NCI-H1694 treated with DMSO at 0.1 percent for 48 hours (cell line): ENCODE measurements at regions not wholly inside any gene's neighbourhood (a gene's known extent, or its start where the extent isn't known, plus 50 kb on each side); places are given as distances from the start of the nearest gene placed in this dataset.
A peak's percentile ranks its signal among the peaks of the same experiment; 100 is the strongest.

Experiments used
- DNase-seq: peaks from one replicate; lab custom pipeline; 2025; lab: John Stamatoyannopoulos, UW

DNA sequence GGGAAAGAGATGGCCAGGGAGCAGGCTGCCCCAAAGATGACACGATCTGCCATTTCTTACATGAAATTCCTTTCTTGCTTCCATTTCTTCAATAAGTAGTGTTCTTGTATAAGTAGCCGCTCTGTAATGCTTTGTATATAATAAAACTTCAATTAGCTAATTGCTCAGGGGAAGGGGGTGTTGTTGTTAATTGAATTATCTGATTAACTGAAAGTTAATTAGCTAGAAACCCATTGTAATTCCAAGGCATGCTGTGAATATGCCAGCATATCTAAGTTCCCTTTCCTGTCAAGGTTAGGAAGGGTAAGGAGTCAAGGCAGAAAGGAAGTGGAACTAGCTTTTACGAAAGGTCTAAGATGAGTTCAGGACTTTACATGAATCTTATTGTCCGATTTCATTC lies 765.9 kb downstream of the TYW1 start:
- no peak for DNase-seq

DNA sequence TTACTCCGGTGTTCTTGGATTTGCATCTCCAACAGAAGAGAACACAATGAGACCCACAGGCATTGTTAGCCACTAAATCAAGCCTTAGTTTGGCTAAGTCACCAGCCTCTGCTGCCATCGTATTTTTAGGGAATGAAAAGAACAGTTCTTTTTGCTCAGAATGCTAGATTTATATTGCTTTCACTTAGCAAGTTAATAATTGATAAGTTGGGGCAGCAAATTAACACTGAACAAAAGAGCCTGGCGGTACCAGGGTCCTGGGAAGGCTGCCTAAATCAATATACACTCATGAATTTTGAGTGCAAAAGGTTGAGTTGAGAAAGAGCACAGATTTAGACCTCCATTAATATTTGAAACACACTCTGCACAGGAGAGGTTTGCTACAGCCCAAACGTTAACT lies 767.7 kb downstream of the TYW1 start:
- DNase-seq = no peak

DNA sequence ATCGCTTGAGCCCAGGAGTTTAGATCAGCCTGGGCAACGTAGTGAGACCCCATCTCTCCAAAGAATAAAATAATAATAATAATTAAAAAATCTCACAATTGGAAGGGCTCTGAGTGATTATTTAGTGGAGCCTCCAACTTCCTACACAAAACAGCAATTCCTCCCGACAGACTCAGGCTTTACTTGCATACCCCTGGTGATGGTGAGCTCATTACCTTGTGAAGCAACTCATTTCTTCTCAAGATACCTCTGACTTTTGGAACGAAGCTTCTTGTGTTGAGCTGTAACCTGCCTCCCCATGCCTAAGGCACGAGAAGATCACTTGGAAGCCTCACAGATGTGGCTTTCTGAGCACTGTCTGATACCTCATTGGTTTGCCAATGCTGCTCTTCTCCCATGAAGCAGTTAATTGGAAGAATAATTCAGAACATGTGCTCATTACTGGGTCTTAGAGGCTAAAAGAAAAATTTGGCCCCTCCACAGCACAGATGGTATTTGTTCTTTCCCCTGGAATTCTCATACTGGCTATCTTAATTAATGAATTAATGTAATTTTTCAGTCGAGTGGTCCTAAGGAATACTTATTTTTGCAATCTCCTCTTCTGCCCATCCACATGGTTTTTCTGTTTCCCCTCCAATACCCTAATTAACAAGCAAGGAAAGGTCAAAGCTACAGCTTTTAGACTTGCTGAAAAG lies 769.0 kb downstream of the TYW1 start:
- DNase-seq = no peak

DNA sequence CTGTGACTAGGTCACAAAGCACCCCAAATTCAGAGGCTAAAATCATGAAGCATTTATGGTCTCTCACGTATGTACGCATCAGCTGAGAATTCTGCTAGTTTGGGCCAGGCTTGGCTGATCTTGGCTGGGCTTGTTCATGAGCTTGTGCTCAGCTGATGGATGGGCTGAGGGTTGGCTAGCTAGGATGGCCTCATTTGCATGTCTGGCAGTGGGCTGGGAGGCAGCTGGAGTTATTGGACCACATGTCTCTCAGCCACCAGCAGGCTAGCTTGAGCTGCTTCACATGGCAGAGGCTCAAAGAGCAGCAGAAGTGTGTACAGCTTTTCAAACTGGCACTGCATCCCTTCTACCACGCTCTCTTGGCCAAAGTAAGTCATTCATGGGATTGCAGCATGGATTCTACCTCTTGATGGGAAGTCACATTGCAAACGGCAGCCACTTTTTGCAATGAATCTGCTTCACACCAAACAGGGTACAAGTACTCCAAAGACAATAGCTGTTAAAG lies 770.3 kb downstream of the TYW1 start:
- DNase-seq = peak; percentile 8

DNA sequence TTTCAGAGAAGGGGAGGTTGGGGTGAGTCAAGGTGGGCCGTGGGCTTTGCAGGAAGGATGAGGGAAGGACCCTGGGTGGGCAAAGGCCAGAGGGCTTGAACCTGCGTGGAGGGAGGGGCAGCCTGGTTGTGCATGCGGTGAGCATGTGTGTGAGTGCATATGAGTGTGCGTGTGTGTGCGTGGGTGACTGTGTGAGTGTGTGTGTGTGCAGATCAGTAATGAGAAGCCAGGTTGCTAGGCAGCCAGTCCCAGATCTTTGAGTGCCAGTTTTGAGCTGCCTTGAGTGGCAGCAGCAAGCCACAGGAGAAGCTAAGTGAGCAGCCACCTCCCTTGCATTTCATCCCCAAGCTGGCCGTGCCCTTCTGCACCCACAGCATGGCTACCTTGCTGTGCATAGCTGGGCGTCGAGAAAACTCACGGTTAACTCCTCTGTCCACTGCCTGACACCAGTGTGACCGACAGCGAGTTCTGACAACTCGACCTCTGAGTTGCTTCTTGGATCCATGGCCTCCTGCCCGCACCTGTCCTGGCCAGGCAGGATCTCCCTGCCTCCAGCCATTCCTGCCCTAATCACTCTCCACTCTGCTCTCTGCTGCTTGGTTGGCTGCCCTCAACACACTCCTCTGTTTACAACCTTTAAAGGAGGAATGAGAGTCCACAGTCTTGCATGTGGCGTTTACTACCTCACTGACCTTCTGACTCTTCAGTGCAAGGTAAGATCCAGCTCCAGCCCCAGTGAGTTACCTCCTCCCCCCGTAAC lies 775.4 kb downstream of the TYW1 start:
- no peak for DNase-seq

DNA sequence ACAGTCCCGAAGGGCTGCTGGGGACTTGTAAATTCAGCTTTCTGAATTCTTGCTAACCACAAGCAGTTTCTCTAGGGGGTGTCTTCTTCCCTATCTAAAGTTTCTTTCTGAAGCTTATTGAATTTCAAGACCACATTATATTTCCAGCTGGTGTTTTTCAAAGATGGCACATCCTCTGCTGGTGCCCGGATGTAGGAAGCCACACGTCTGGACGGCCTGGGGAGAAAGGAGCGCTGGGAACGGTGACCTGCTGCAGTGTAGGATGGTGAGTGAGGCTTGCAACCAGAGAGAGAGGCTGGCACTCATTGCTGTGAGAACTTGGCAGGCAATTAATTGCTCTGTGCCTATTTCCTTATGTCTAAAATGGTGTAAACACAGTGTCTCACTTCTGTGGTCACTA lies 776.4 kb downstream of the TYW1 start:
- DNase-seq = no peak

DNA sequence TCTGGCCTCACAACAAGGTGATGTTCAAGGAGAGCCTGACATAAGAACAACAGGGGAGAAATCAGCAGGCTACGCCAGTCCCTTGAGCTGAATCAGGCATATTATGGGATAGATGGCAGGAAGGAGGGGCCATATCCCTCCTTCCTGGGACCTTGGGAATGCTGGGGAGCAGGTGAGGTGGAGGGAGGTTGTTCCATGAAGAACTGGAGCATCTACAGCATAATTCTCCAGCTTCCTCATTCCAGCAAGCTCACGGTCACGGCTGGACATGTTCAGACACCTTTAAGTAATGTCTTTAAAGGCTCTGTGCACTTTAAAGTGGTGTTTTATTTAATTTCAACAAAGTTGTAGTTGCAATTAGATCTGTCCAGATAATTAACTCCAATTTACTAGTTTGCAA lies 780.5 kb downstream of the TYW1 start:
- DNase-seq = no peak

DNA sequence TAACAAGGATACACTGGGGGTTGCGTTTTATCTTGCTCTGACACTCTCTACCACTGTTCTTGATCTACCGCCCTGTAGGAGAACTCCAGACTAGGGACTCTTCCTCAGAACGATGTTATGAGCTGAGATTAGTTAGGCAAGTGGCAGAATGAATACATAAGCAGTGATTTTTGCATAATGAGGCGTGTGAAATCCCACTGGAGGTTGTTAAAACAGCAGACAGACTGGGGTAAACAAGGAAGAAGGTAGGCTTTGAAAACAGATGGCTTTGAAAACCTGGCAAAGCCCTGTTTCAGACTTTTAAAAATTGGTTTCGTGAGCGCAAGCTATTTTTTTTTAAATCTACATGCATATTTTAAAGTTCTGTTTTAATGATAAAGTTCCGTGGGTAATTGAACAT lies 785.2 kb downstream of the TYW1 start:
- peak; percentile 80 for DNase-seq

DNA sequence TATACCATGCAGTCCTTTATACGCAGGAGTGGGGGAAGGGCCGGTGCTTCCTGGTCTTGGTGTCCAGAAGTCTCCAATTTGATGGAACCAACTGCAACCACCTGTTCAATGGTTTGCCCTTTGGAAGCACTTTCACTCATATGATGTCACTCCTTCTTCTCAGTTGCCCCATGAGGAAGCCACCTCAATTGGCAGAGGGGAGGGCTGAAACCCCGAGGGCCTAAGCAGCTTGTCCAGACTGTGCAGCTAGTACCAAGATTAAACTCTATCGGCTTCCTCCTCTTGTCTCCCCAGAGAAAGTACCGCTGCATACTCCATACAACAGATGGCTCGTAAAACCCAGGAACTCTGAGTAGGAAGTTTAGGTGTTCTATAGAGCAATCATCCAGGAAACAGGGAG lies 789.4 kb downstream of the TYW1 start:
- DNase-seq = peak; percentile 30

DNA sequence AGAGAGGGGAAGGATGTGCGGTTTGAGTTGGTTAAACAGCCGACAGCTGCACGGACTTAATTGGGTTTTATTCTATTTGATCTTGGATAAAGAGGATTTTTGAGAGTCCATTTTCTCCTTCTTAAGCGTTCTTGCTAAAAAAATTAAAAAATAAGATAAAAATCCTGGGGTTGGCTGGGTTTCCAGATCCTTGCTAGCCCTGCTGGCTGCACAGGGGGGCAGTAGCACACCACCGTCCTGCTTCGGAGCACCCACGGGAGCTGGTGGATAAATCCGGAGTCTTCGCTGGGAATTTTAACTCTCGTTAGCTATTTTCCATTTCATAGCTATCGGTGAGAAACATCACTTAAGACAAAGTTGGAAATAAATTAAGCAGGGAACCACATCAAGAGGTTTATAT lies 792.0 kb downstream of the TYW1 start:
- peak; percentile 31 for DNase-seq

DNA sequence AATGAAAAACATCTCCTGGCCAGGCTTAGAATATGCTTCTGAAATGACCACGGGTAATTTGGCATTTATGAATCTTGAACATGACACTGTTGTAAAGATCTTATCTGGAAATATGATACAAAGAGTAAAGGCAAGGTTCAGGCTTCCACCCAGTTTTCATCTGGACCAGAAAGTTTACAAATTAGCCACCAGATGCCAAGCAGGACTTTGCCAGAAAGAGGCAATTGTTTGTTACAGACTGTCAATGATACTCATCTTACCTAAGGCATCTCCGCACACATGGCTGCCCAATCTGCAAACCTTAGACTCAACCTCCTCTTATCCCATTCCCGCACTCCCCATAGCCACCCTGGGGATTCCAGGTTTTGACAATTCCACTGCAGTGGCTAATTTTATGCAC lies 795.3 kb downstream of the TYW1 start:
- DNase-seq = no peak

DNA sequence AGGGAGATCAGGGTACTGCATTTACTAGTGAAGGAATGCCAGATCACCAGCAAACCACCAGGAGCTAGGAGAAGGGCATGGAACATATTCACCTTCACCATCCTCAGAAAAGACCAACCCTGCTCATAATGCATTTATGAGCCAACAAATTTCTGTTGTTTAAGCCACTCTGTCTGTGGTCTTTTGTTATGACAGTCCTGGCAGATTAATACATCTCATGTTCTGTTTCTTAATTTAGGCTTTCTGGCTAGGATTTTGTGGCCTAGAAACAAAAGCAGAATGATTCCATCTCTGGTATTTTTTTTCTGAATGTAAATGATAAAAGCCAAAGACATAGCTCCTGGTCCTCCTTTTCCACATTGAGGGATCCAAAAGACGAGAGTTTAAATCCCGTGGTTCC lies 797.9 kb downstream of the TYW1 start:
- DNase-seq = no peak

DNA sequence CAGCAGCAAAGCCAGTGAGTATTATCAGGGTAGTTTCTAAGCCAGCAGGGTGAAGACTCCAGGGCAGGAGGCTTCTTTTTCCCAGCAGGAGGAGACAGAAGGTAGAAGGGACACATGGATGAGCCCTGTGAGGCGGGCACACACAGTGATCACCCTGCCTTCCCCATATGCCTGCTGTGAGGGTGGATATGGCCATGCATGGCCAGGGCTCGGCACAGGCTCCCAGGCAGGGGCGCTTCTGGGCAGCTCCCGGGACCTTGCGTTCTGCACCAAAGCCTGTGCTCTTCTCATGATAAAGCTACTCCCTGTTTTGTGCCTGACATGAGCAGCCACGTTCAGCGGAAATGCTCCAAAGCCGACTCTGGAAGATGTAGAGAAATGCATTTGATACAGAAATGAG lies 807.2 kb downstream of the TYW1 start:
- no peak for DNase-seq

DNA sequence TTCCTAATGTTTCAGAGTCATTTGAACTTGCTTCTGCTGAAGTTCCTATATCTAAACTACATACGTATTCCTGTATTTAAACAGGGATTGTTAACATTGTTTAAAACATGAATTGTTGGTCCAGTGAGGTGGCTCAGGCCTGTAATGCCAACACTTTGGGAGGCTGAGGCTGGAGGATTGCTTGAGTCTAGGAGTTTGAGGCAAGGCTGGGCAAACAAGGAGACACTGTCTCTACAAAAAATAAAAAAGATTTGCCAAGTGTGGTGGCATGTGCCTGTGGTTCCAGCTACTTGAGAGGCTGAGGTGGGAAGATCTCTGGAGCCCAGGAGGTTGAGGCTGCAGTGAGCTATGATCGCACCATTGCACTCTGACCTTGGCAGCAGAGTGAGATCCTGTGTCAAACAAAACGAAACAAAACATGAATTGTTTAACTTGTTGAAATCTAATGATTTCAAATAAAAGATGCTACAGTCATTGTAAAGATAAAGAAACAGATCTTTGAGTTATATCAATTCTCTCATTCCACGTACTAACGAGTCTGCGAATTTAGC lies 809.4 kb downstream of the TYW1 start:
- no peak for DNase-seq

DNA sequence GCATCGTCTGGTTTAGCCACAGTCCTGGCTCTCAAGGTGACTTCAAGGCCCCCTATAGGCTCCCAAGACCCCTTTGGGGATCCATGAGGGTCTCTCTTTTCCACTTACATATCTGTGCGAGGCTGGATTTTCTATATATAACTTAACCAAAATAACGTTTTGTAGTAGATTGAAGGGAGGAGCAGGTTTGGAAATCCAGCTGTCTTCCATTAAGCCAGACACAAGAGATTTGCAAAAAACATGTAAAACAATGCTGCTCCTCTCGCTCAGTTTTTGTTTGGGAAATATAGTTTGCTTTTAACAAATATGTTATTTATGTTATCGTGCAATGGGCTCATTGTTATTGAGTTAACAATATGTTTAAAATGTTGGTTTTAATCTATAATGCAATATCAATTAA lies 811.2 kb downstream of the TYW1 start:
- no peak for DNase-seq

DNA sequence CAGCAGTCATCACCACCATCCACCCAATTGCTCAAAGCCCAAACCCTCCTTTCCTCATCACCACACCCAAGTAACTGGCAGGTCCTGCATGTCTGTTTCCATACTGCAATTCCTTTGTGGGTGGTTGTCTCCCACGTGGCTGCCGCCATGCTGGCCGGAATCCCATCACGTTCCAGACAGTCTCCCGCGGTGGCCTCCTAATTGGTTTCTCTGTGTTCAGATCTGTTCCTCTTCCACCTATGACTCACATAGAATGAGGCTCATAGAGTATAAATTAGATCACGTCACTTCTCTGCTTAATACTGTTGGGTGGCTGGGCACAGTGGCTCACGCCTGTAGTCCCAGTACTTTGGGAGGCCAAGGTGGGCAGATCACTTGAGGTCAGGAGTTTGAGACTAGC lies 813.0 kb downstream of the TYW1 start:
- DNase-seq = no peak

DNA sequence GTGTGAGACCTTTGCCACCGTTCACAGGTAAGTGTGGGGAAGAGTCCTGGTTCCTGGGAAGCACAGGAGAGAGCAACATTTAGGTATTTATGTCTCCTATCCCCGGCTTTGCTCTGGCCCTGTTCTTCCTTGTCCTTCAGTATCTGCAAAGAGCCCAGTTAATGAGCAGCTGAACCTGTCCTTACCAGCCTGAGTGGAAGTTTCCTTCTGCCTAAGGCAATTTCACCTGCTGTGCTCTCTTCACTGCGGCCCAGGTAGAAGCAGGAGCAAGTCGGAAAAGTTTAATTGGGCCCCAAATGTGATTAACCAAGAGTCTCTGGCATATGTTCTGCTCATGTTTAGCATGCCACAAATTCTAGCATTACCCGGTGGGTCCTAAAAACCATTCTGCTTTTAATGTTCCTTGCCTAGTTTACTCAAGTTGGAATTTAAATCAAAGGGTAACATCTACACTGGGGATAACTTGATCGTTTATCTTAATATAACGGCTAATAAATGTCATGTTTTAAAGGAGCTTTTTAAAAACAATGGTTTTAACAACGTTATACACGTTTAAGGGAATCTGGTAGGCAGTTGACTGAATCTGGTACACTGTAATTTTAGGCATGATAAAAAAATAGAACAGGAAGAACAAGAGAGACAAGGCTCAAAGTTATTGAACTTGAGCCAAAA lies 817.1 kb downstream of the TYW1 start:
- no peak for DNase-seq

DNA sequence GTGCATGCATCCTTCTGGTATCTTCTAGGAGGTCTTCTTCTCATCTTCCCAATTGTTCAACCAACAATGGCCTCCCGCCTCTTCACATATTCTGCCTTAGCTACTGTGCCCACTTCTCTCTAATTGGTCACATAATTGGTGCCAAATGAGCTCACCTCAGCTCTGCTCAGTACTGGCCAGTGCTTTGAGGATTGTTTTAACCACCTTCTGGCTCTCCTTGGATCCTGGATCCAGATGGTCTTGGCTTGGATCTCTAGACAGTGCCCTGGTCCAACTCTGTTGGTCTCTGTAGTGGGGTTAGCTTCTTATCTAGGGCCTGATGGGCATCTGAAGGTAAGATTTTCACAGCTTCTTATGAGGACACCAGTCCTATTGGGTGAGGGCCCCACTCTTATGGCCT lies 820.8 kb downstream of the TYW1 start:
- no peak for DNase-seq

DNA sequence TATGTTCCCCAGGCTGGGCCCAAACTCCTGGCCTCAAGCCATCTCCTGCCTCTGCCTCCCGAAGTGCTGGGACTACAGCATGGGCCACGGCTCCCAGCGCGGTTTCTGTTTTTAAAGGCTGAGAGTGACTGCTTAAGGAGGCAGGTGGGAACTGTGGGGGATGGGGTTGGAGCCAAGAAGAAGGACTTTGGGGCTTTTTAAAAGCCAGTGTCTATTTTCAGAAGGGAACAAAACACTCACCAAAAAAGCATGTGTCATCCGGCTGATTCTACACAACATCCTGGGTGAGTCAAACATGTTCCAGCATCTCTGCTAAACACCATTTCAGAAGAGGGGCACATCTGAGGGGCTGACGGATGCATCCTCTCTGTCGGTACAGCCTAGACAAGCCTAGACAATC lies 824.5 kb downstream of the TYW1 start:
- DNase-seq = no peak

DNA sequence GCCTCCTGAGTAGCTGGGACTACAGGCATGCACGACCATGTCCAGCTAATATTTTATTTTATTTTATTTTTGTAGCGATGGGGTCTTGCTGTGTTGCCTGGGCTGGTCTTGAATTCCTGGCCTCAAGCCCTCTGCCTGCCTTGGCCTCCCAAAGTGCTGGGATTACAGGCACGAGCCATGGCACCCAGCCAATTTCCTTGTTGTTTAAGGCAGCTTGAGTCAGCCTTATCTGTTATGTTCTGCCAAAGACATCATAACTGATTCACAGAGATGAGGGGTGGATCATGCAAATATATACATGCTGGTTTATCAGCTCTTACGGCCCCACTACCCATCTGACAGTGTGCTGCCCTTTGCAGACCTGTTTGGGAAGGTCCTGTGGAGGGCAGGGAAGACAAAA lies 826.7 kb downstream of the TYW1 start:
- no peak for DNase-seq

DNA sequence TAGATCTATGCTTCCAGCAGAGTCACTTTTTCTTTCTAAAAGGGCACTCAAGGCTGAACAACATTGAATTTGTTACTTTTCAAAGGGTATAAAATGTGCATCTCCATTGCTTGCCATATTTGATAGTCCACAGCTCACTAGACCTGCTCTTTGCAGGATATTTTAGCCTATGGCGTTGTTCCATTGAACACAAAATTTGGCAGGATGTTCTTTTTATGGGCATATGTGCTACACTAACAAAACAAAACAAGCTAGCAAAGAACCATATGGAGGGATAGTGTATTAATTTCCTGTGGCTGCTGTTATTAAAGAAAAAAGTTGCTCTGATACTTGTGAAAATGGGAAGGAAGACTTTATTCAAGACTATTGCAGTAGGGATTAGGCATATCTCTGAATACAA lies 828.7 kb downstream of the TYW1 start:
- peak; percentile 91 for DNase-seq

DNA sequence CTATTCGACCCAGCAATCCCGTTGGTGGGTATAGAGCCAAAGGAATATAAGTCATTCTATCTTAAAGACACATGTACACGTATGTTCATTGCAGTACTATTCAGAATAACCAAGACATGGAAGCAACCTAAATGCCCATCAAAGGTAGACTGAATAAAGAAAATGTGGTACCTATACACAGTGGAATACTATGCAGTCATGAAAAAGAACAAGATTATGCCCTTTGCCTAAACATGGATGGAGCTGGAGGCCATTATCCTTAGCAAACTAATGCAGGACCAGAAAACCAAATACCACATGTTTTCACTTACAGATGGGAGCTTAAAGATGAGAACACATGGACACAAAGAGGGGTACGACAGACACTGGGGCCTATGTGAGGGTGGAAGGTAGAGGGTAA lies 845.3 kb downstream of the TYW1 start:
- no peak for DNase-seq

DNA sequence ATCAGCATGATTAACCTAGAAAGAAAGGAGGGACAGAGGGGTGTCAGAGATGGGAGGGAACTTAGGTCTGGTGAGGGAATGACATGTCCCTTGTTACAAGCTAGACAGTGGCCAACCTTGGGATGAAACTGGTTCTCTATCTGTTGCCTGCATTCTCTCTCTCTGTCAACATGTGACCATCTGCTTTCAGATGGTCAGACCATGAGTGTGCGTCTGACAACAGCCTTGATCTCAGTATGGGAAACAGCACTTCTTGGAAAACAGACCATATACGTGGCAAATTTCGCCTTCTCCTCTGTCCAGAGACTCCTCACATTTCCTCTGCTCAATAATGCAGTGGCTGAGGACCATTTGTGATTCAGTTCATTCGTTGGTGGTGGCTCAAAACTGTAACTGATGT lies 845.9 kb downstream of the TYW1 start:
- DNase-seq = no peak
